K562 (cell line): ENCODE measurements at regions not wholly inside any gene's neighbourhood (a gene's known extent, or its start where the extent isn't known, plus 50 kb on each side); places are given as distances from the start of the nearest gene placed in this dataset.

Experiments
- ATAC-seq: fragments of 200-7000 bp; cut with Tn5 transposase; 3 replicates; pipeline ENCODE4 v1.9.1; 2020; ENCODE audit warnings: moderate library complexity
- BruUV-seq: library from RNA; stranded (reverse); fragments of 400-500 nt; replicated peaks from 2 replicates; lab custom pipeline; 2021; lab: Mats Ljungman, UMichigan
- CTCF ChIA-PET: fragments of 300-600 bp; formaldehyde crosslinking; extraction: SDS; loops from one replicate; lab custom pipeline; 2021; ENCODE audit warnings: low intra/inter-chr PET ratio; lab: Yijun Ruan, JAX
- POLR2A ChIA-PET: fragments of 300-600, 350-650 bp; sonication (Branson Sonifier 250); formaldehyde crosslinking; extraction: SDS; loops from one replicate; lab custom pipeline; 2021; ENCODE audit warnings: antibody characterized with exemption, inconsistent platforms; lab: Yijun Ruan, JAX
- DNase-seq, 4 experiments: peaks; one replicate each; pipeline versions ENCODE4 v3.0.0 to v3.0.0-alpha.2; 2011 to 2018; ENCODE audit warnings: low spot score in 3 of 4, mixed read lengths in 3 of 4; ENCODE audit errors: extremely low read depth in 1 of 4
- FAIRE-seq: peaks from 2 replicates; lab custom pipeline; 2011; peaks lifted over from hg19 to GRCh38; lab: Jason Lieb, UNC
- H2AFZ ChIP-seq: 2 replicates; pipeline ENCODE4 v1.6.0; 2011; ENCODE audit warnings: low read depth, low read length, control low read depth, inconsistent platforms
- H3K27ac ChIP-seq: fragments of 200-600 bp; 3 replicates; pipeline ENCODE4 v1.8.0; 2011; ENCODE audit warnings: low read depth, mild to moderate bottlenecking, control low read depth, inconsistent platforms, low read length, moderate library complexity, mixed read lengths; ENCODE audit errors: extremely low read depth
- H3K27me3 ChIP-seq, 2 experiments: fragments of 300-600 bp in 1 of 2; 2 replicates in 1 of 2; 3 replicates in 1 of 2; pipeline versions ENCODE4 v1.6.0 to v1.8.0; 2011; ENCODE audit warnings: inconsistent platforms in 2 of 2, low read length in 2 of 2, mild to moderate bottlenecking in 1 of 2, mixed read lengths in 1 of 2, moderate library complexity in 1 of 2; ENCODE audit not compliant: control insufficient read depth in 2 of 2, insufficient read depth in 2 of 2
- H3K36me3 ChIP-seq: fragments of 300-600 bp; 3 replicates; pipeline ENCODE4 v1.8.0; 2011; ENCODE audit warnings: mild to moderate bottlenecking, low read length, inconsistent platforms; ENCODE audit not compliant: control insufficient read depth, insufficient read depth
- H3K4me1 ChIP-seq, 2 experiments: fragments of 200-600 bp in 1 of 2; replicated peaks in 1 of 2; 2 replicates in 1 of 2; 3 replicates in 1 of 2; pipeline versions ENCODE4 v1.5.1 to v1.8.0; 2011; ENCODE audit warnings: inconsistent platforms in 2 of 2, low read length in 2 of 2, mild to moderate bottlenecking in 1 of 2, mixed read lengths in 1 of 2, moderate library complexity in 1 of 2; ENCODE audit not compliant: control insufficient read depth in 2 of 2, insufficient read depth in 2 of 2
- H3K4me2 ChIP-seq: 2 replicates; pipeline ENCODE4 v1.6.1; 2011; ENCODE audit warnings: low read length, control low read depth, inconsistent platforms, mixed read lengths; ENCODE audit not compliant: insufficient read depth
- H3K4me3 ChIP-seq: fragments of 200-600 bp; sonication (generic), shearing (Covaris generic); 2 replicates; pipeline ENCODE4 v1.5.1; 2016; ENCODE audit warnings: control low read depth, inconsistent platforms
- H3K79me2 ChIP-seq: fragments of 200-600 bp; 3 replicates; pipeline ENCODE4 v1.8.0; 2011; ENCODE audit warnings: low read length, inconsistent platforms; ENCODE audit not compliant: control insufficient read depth, insufficient read depth
- H3K9ac ChIP-seq, 2 experiments: 2 replicates each; pipeline versions ENCODE4 v1.6.0 to v1.6.1; 2011; ENCODE audit warnings: low read depth in 2 of 2, low read length in 2 of 2, control low read depth in 1 of 2, inconsistent platforms in 1 of 2, mild to moderate bottlenecking in 1 of 2, mixed read lengths in 1 of 2; ENCODE audit not compliant: insufficient read depth in 1 of 2
- H3K9me1 ChIP-seq: one replicate; pipeline ENCODE4 v1.6.0; 2011; ENCODE audit warnings: inconsistent platforms, mild to moderate bottlenecking, low read length, moderate library complexity; ENCODE audit not compliant: control insufficient read depth, insufficient read depth
- H3K9me3 ChIP-seq: replicated peaks from 2 replicates; pipeline ENCODE4 v1.5.1; 2011; ENCODE audit warnings: low read depth, low read length, inconsistent platforms; ENCODE audit not compliant: control insufficient read depth, insufficient read depth
- H4K20me1 ChIP-seq: replicated peaks from 2 replicates; pipeline ENCODE4 v1.6.1; 2011; ENCODE audit warnings: low read length, inconsistent platforms, mixed read lengths; ENCODE audit not compliant: control insufficient read depth, insufficient read depth
- BRCA1 ChIP-seq, 2 experiments: fragments of 450-650 bp in 1 of 2; sonication (generic) in 1 of 2; formaldehyde crosslinking in 1 of 2; IDR thresholded peaks; 2 replicates each; pipeline versions ENCODE4 v1.5.0 to v1.6.1; 2017 to 2020; ENCODE audit warnings: mild to moderate bottlenecking in 1 of 2, missing genetic modification reagents in 1 of 2
- FOXK1 ChIP-seq: sonication (generic); formaldehyde crosslinking; IDR thresholded peaks from 2 replicates; pipeline ENCODE4 v1.8.0; 2022; ENCODE audit warnings: missing genetic modification reagents, mild to moderate bottlenecking, borderline replicate concordance
- HDAC1 ChIP-seq, 2 experiments: fragments of 450-650 bp; IDR thresholded peaks; 2 replicates each; pipeline ENCODE4 v1.6.1; 2016 to 2017; ENCODE audit warnings: inconsistent platforms in 1 of 2, mild to moderate bottlenecking in 1 of 2, moderate library complexity in 1 of 2
- MTA3 ChIP-seq: fragments of 450-650 bp; formaldehyde crosslinking; IDR thresholded peaks from 2 replicates; pipeline ENCODE4 v1.6.1; 2017; ENCODE audit warnings: mild to moderate bottlenecking, borderline replicate concordance
- NFIX ChIP-seq: fragments of 250-450 bp; sonication (Bioruptor Pico); IDR thresholded peaks from 2 replicates; pipeline ENCODE4 v1.4.0; 2020; ENCODE audit warnings: low read depth, mild to moderate bottlenecking, moderate library complexity
- U2AF2 ChIP-seq: fragments of 200-400 bp; formaldehyde crosslinking; optimal IDR thresholded peaks from 2 replicates; pipeline ENCODE3; 2017; ENCODE audit warnings: low read depth, mild to moderate bottlenecking, low read length
- ZNF780A ChIP-seq: fragments of 250-450 bp; sonication (Bioruptor Pico); IDR thresholded peaks from 2 replicates; pipeline ENCODE4 v1.5.0; 2021; ENCODE audit warnings: mild to moderate bottlenecking
- WGBS: fragments of 100-300 bp; shearing (Covaris generic); methylation state at CpG from one replicate; pipeline ENCODE4 v1.1.6; 2016; ENCODE audit warnings: low coverage, mixed read lengths; ENCODE audit not compliant: insufficient coverage; ENCODE audit errors: missing lambda C conversion rate; 5-methylcytosine and 5-hydroxymethylcytosine counted together
- in situ Hi-C: fragments of 300-500 bp; cut with MboI; formaldehyde crosslinking; loops from 4 replicates; pipeline ENCODE4 v1.15.0; 2018; ENCODE audit warnings: inconsistent platforms, mixed read lengths
- intact Hi-C: fragments of 100-400 bp; cut with micrococcal nuclease; formaldehyde crosslinking; loops from 2 replicates; pipeline ENCODE4 v1.14.2; 2022
- TF ChIP-seq, protein P1 (sequence below): fragments of 250-450 bp; sonication (Bioruptor Pico); IDR thresholded peaks from 2 replicates; pipeline ENCODE4 v1.4.0; 2020; ENCODE audit warnings: mild to moderate bottlenecking, moderate library complexity, borderline replicate concordance
- TF ChIP-seq, protein P2 (sequence below): fragments of 250-450 bp; sonication (Bioruptor Pico); IDR thresholded peaks from 2 replicates; pipeline ENCODE4 v1.5.0; 2020; ENCODE audit warnings: mild to moderate bottlenecking, borderline replicate concordance

- Histone ChIP-seq H3K9ac (no peak overlapping the region), H3K9me3 (no peaks in the 10 kb centered on the region), H3K9me1 (no peaks in the 10 kb centered on the region), H3K79me2 (no peaks in the 10 kb centered on the region), H3K4me1 (no peaks in the 10 kb centered on the region), H3K4me2 (no peak overlapping the region), H3K36me3 (no peaks in the 10 kb centered on the region), H2AFZ (no peak overlapping the region), H4K20me1 (no peaks in the 10 kb centered on the region), H3K4me3 (no peak overlapping the region), H3K27ac (no peak overlapping the region), H3K27me3 (no peaks in the 10 kb centered on the region)
- intact Hi-C loops (no loop called here), in situ Hi-C loops (no loop called here)
- no peak for DNase-seq
- FAIRE-seq: no peak
- ChIA-PET CTCF (no interaction called here), POLR2A (no interaction called here)
- no TSS peak for BruUV-seq
- 0% methylated on average over 1 of the region's 1 CpG for WGBS
- ATAC-seq: no peak
- TF ChIP-seq ZNF780A (CRISPR knock-in tag) (no peak), MTA3 (no peak), FOXK1 (CRISPR knock-in tag) (no peak), U2AF2 (no peak), BRCA1 (IDR thresholded peaks at IDR 0.05) (no peak), BRCA1 (CRISPR knock-in tag; IDR thresholded peaks at IDR 0.05) (no peak), NFIX (CRISPR knock-in tag) (no peak), HDAC1 (IDR thresholded peaks at IDR 0.05) (no peak)
- TF ChIP-seq, protein P1, sequence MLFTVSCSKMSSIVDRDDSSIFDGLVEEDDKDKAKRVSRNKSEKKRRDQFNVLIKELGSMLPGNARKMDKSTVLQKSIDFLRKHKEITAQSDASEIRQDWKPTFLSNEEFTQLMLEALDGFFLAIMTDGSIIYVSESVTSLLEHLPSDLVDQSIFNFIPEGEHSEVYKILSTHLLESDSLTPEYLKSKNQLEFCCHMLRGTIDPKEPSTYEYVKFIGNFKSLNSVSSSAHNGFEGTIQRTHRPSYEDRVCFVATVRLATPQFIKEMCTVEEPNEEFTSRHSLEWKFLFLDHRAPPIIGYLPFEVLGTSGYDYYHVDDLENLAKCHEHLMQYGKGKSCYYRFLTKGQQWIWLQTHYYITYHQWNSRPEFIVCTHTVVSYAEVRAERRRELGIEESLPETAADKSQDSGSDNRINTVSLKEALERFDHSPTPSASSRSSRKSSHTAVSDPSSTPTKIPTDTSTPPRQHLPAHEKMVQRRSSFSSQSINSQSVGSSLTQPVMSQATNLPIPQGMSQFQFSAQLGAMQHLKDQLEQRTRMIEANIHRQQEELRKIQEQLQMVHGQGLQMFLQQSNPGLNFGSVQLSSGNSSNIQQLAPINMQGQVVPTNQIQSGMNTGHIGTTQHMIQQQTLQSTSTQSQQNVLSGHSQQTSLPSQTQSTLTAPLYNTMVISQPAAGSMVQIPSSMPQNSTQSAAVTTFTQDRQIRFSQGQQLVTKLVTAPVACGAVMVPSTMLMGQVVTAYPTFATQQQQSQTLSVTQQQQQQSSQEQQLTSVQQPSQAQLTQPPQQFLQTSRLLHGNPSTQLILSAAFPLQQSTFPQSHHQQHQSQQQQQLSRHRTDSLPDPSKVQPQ (CRISPR knock-in tag): no peak
- TF ChIP-seq, protein P2, sequence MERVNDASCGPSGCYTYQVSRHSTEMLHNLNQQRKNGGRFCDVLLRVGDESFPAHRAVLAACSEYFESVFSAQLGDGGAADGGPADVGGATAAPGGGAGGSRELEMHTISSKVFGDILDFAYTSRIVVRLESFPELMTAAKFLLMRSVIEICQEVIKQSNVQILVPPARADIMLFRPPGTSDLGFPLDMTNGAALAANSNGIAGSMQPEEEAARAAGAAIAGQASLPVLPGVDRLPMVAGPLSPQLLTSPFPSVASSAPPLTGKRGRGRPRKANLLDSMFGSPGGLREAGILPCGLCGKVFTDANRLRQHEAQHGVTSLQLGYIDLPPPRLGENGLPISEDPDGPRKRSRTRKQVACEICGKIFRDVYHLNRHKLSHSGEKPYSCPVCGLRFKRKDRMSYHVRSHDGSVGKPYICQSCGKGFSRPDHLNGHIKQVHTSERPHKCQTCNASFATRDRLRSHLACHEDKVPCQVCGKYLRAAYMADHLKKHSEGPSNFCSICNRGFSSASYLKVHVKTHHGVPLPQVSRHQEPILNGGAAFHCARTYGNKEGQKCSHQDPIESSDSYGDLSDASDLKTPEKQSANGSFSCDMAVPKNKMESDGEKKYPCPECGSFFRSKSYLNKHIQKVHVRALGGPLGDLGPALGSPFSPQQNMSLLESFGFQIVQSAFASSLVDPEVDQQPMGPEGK (CRISPR knock-in tag): no peak
Measured at GRCh38 chr2:181356526-181357130, 100.6 kb upstream of the ITGA4 start.
